NCI-H2029 treated with DMSO at 0.1 percent for 48 hours (cell line): ENCODE measurements at regions not wholly inside any gene's neighbourhood (a gene's known extent, or its start where the extent isn't known, plus 50 kb on each side); places are given as distances from the start of the nearest gene placed in this dataset.

Source experiments
- DNase-seq: peaks from one replicate; lab custom pipeline; 2025; lab: John Stamatoyannopoulos, UW

DNA sequence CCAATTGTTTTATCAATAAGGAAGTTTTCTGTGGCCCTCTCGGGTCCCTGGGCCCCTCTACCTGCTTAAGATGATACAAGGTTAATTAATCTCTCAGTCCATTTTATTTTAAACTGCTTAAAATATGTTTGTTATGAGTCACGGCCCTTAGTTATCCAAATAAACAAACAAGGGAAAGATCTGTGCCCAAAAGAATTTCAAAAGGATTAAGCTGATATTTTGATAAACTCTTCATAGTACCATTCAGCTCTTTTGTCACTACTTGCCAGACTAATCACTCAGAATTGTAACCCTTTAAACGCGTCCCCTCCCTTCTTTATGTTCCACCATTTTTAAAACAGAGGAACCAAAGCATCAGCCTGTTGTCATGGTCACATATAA, 144.7 kb upstream of the STK17B start:
- no peak for DNase-seq

DNA sequence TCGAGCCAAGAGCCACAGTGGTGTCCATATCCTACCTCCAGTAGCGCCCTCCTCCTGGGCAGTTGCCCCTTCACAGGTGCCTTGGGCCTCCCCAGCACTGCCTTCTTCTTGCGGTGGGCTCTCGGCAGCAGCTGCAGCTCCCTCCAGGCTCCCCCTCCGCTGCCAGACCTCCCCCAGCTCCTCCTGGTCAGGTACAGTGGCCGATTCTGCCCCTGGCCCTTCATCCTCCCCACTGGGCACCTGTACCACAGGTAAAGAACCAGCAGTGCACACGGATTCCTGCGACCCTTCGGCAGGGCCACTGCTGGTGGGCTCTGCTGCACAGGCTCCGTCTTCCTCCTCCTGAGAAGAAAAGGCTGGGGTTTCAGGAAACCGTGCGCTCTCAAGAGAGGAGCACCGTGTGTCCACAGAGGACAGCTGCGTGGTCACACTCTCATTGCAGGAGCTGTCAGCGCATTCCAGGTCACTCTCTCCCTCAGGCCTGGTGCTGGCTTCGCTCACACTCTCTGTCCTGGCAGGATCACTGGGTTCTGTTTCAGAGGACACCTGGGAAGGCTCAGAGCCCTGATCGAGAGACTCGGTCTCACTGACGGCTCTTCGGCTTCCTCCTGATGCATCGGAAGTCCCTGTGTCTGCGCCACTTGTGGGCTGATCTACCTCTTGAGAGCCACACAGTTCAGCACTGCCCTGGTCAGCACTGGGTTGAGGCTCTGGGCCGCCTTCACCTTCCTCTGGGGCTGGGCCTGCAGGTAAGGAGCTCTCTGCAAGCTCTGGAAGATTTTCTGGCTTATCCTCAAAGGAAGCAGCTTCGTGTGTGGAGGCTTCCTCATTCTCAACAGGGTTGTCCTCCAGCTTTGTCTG, 147.4 kb upstream of the STK17B start:
- no peak for DNase-seq

DNA sequence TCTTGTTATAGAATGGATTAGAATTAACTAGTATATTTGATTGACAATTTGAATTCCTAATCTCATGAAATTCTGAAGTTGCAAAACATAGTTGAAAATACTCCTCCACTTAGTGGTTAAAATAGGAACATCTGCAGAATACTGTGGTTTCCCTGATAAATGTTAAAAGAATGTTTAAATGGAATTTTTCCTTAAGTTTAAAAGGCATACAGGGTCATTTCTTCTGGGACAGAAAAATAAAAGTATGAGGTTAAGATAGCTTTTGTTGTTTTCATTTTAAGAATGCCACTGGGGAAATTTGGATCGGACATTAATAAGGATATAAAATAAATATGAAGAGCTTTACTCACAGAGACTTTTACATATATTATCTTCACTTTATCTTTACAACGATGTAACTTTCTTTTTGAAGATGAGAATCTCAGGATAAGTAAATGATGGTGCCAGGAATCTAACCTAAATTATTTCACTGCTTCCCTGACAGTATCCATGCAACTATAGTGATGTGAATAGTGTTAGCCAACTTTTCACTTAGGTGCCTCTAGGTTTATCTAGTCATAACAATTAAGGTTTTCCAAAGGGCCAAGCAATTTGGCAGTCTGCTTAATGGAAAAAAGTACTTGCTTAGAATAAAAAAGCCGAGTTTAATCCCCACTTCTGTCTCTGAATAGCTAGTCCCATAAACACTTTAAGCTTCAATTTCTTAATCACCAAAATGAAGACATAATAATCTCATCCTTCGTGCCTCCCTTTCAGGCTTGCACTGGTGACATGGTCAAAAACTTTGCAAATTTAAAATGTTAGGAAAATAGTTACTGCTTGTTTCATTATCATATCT, 151.8 kb upstream of the STK17B start:
- no peak for DNase-seq

DNA sequence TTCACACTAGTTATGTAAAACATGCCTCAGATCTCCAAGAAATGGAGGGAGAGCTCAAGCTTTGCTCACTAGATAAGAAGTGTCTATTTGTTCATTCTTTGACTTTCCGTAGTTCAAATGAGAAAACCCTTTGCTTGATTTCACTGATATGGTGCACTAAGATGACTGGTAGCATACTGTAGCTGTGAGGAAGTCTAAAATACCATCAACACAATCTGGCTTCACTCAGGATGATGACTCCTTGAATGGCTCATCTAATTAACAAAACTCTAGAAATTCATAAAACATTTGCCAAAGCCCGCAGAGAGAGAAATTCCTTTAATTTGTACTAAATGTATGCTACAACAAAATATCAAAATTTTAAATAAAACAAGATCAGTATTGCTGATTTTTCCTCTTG, 152.8 kb upstream of the STK17B start:
- DNase-seq = no peak

DNA sequence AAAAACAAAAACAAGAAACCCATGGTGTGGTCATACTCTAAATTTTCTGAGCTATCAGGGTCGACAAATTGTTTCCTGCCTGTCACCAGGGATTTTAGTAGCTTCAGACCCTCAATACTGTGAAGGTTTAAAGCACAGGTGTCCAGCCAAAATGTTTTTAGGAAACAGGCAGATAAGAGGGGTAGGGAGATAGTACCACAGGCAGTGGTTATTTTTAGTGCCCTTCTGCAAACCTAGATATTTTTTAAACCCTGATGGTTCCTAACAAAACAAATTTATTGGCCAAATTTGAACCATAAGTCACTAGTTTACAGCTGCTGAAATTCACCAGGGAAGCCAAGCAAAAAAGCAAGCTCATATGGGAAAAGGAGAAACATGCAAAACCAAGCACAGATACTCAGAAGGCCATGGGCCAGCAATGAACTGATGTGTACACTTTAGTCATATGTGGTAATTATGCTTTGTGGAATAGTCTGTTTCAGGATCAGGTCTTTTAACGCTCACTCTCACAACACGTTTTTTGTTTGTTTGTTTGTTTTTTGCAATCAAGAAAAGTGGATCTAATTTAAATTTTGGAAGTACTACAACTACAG, 156.8 kb upstream of the STK17B start:
- DNase-seq = no peak

DNA sequence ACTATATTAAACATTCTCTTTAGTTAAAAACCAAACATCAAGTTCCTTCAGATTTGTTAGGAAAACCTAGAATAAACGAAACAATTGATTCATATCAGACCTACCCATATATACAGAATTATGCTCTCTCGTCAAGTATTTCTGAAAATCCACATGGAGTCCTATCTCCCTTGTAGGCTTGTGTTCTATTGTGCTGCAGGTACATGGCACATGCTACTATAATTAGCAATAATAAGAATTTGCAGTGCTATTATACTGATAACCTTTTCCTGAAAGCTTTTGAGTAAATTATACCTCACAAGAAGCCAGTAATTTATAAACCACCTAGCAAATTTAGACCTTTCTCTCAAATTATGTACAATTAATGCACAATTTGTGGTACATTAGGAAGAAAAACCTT, 158.6 kb upstream of the STK17B start:
- no peak for DNase-seq

DNA sequence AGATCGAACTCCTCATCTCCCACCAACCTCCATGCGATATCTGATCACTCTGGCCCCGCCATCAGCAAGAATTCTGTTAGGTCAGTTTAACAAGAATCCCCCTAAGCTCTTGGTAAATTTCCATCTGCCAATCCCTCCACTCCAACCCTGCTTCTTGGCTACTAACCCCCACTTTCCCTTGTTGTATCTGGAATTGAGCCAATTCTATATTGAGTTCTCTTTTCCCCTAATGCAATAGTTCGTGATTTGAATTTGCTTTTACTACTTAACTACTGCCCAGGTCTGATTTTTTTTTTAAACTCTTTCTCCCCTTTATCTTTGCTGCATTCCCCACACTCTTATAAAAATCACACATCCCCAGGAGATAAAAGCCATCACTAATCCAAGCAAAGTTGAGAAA, 159.3 kb upstream of the STK17B start:
- no peak for DNase-seq

DNA sequence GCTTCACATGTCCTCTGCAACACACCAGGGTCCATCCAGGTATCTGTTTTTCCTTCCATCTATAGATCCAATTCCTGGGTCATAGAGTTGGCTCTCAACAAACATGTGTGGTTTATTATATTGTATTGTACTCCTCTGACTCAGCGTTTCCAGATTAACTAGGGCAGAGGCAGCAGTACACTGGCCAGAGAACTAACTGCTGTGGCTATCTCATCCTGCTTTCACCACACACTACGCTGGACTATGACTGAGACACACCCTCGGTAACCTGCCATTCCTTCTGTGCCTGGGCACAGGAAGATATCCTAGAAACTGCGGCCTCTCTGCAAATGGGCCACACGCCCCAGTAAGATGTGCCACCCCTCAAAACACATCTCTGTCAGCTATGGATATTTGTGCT, 159.8 kb upstream of the STK17B start:
- no peak for DNase-seq

DNA sequence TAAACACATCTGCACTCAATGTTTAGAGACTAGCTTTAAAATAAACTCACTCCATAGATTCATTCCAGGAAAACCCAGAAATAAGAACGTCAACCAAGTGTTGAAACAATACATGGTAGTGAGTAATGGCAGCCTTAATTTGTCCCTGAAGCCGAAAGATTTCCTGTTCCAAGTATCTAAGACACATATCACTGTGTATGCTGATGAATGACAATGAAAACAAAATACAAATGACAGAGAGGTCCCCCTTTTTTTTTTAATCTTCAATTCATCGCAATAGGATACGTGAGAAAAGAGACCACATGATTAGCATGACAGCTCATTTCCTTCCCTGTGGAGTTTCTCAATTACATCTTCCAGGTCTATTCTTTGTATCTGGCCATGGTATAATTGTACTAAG, 160.5 kb upstream of the STK17B start:
- DNase-seq = no peak

DNA sequence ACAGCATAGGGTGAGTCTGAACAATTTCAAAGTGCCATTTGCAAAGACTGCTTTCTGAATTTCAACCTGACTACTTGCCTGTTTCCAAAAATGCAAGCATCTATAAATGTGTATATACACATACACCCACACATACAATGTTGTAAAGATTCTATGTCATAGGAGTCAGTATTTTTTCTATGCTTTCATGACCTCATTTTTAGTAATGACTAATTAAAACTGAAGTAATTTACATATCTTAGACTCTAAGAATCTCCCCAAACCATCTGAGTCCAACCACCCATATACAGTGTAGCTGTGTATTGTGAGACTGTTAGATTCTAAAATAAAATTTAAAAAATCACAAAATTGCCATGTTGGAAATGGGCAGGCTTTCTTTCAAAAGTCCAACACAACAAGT, 162.0 kb upstream of the STK17B start:
- no peak for DNase-seq

DNA sequence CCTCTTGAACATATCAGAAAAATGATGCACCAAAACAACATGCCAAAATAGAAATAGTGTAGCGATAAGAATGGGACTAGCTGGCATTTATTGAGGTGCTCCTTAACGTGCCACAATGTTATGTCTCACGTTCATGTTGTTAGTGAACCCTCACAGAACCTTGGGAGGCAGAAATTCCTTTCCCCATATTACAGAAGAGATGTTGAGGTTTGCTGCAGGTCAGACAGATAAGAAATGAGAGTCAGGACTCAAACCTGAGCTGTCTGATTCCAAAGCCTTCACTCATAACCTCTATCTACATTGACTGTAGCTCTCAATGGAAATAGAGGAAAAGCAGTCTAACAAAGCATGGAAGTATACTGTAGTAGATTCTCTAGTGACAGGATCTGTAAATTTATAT, 163.3 kb upstream of the STK17B start:
- DNase-seq = no peak

DNA sequence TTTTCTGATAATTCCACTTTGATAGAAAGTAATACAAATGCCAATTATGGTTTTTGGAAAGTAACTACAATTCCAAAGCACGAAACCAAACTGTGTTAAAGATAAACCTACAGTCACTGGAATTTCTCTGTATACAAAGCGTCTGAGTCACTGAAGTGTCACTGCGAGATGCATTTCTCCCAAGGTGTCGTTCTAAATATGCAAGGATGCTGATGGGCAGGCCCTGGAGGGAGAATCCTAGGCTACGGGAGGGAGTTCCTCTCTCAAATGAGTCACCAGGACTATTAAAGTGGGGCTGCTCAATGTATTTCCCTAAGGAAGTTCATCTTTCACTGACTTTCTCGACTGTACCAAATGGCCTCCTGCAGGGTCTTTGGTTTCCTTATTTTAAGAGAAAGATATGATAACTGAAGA, 163.8 kb upstream of the STK17B start:
- no peak for DNase-seq

DNA sequence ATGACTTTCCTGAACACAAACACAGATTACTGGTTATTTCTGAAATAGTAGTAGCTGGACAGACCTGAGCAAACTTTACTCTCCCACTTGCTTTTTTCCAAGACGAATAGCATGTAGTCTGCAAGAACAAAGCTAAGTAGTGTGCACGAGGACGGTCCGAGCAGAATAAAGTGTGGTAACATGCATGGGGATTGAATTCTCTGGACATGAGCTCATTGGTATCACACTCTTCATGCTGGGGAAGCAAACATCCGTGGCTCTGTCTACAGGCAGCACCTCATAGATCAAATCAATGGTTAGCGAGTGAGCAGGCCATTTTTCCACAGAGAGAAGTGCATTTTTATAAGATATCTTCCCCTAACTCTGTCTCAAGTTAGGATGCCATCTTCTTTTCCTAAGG, 164.8 kb upstream of the STK17B start:
- no peak for DNase-seq

DNA sequence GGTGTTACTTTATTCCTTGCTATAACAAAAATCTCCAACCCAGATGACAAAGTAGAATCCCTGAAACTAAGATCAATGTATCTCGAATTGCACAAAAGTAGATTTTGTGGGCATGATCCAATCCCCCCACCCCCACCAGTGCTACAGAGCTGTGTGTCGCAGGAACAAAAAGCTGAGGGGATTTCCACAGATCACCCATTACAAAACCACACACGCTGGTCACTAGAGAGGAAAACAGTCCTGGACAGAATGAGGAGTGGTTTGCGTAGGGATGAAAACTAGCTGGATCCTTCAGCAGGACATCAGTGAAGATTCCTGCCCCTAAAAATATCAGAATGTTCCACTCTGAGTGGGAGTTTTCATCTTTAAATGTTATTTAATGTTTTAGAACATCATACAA, 165.3 kb upstream of the STK17B start:
- DNase-seq = no peak

DNA sequence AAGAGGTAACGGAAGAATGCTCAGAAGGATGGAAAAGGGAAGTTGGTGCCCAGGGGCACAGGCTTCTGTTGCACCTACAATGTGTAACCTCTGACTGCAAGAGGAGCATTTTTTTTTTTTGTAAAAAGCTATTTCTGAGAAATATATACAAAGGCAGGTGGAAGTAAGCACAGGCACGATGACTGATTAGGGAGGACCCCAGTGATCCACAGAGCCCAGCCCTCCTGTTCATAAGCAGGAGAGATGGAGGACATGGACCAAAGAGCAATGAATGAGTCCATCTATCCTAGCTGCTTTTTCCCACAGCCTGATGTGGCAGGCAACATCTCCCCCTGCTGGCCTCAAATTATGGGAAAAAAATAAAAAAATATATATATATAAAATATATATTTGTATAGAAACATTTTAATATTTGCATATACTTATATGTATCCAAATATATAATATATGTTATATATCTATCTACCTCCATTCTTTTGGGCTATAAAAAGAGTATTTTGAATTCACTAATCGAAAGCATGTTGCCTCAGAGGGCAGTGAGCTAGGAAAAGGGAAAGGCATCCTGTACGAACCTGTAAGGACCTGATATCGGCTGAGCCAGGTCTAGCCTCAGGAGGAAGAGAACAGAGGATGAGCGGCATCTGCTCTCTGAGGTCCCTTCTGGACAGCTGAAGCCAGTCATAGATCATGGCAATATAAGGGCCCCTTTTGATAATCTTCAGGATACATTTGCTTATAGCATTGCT, 166.0 kb upstream of the STK17B start:
- DNase-seq = no peak

DNA sequence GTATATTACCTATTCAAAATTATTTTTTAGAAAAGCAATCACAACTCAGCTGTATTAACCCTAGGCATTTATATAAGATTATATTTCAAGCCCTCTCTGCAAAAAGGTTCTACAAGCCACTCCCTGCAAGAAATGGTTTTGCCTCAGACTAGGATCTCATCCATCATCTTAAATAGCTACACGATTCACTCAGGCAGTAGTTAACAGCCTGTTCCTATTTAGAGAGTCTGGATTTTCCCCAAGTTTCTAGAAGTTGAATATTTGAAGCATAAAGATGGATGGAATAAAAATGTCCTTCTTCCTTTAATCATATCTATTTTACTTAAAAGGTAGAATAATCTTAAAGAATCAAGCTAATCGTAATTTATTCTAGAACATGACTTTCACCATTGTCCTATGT, 167.1 kb upstream of the STK17B start:
- DNase-seq = no peak

DNA sequence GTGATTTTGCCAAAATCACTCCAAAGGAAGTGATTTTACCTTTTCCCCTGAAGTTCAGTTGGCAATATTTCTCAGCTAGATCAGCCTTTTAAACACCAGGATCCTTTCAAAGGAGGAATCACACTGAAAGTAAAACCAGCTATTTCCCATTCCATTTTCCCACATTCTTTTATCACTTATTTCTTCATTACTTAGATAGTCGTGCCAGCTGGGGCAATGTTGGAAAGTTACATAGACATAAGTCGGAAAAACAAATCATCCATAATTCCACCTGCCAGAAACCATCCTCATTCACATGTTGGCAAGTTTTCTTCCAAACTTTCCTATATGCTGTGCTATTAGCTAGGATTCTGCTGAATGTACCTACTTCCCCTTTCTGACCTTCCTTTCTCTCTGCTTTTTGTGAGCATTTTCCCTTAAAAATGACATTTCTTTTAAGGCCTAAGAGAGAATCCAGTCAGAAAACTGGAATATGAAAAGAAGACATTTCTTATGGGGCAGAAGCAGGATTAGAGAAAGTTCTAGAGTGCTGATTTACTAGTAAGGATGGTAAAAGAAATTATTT, 170.0 kb upstream of the STK17B start:
- DNase-seq = no peak

DNA sequence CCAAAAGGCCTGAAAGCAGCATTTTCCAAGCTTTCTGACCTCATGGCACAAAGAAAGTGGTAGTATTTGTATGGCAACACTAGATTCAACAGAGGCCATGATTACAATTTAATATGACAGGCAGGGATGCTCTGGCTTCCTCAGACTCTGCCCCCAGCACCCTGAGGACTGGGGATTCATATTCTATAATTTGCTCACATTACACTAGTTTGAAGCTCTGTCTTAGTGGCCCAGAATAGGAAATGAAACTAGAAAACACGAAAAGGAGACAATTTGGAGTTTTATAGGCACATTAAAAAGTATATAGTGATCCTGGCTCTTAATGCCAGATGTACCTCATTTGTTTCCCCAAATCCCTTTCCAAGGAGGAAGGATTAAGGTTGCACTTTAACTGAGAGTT, 173.0 kb upstream of the STK17B start:
- DNase-seq = no peak

DNA sequence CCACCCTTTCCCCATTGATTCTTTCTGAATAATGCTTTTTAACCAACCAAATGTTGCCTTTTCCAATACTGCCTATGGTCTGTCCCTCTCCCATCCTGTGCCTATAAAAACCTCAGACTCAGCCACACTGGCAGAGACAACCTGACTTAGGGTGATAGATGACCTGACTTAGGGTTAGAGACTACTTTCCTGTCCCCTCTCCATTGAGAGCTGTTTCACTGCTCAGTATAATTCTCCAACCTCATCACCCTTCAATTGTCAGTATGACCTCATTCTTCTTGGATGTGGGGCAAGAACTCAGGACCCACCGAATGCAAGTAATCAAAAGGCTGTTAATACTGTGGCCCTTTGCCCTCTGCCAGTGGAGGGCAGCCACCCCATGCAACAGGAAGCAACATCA, 182.3 kb upstream of the STK17B start:
- DNase-seq = no peak

DNA sequence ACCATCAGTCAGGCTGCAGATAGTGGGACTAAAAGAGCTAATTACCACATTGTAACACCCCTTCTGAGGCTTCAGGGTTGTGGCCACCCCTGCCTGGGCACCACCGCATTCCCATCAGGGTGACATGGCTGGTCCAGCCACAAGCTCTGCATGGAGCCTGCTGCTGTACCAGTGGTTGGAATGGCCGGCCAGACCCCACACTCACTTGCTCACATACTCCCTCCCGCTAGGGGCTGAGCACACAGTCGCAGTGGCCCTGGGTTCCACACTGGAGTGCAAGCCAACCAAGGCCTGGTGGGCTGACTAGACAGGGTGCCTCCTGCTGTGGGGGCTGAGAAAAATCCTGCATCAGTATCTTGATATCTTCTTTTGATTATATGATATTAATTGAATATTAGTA, 182.8 kb upstream of the STK17B start:
- DNase-seq = no peak

DNA sequence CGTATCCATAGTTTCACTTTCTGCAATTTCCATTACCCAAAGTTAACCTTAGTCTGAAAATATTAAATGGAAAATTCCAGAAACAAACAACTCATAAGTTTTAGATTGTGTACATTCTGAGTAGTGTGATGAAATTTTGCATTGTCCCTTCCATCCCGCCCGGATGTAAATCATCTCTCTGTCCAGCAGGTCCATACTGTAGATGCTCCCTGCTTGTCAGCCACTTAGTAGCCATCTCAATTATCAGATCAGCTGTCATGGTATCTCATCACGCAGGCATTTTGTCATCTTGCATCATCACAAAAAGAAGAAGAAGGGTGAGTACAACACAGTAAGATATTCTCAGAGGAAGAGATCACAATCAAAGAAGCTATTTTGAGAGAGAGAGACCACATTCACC, 185.0 kb upstream of the STK17B start:
- DNase-seq = no peak

DNA sequence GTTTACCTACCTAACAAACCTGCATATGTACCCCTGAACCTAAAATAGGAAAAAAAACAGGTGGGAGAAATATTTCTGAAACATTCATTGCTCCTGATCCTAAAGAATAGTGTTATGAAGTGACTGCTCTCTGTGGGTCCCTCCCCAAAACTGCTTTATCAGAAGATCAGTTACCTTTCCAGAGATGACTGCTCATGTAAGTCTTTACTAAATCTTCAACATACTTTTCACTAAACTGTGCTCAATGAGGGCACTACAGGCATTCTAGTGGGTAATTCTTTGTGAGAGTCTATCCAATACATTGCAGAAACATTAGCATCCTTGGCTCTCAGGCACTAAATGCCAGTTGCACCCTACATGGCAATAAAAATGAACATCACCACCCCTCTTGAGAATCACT, 189.3 kb upstream of the STK17B start:
- no peak for DNase-seq
